ENCODE measurements at regions not wholly inside any gene's neighbourhood (a gene's known extent, or its start where the extent isn't known, plus 50 kb on each side); places are given as distances from the start of the nearest gene placed in this dataset.

DNA sequence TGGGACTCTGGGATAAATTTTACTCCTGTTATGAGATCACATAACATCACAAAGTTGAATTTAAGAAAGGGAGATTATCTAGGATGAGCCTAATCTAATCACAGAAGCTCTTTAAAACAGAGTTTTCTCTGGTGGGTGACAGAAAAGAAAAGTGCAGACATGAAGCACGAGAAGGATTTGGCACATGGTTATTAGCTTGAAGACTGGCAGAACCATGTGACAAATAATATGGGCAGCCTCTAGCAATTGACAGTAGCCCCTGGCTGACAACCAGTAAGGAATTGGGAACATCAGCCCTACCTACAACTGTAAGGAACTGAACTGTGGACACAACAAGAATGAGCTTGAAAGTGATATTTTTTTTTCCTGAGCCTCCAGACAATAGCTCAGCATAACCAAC is 243.1 kb downstream of the HTR1A start:
- TF ChIP-seq, protein P1, sequence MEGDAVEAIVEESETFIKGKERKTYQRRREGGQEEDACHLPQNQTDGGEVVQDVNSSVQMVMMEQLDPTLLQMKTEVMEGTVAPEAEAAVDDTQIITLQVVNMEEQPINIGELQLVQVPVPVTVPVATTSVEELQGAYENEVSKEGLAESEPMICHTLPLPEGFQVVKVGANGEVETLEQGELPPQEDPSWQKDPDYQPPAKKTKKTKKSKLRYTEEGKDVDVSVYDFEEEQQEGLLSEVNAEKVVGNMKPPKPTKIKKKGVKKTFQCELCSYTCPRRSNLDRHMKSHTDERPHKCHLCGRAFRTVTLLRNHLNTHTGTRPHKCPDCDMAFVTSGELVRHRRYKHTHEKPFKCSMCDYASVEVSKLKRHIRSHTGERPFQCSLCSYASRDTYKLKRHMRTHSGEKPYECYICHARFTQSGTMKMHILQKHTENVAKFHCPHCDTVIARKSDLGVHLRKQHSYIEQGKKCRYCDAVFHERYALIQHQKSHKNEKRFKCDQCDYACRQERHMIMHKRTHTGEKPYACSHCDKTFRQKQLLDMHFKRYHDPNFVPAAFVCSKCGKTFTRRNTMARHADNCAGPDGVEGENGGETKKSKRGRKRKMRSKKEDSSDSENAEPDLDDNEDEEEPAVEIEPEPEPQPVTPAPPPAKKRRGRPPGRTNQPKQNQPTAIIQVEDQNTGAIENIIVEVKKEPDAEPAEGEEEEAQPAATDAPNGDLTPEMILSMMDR (IDR thresholded peaks at IDR 0.05) = no peak
- no peak for TF ChIP-seq POLR2A (IDR thresholded peaks at IDR 0.05)

All from suprapubic skin (tissue), 3 donors.